ENCODE measurements at regions not wholly inside any gene's neighbourhood (a gene's known extent, or its start where the extent isn't known, plus 50 kb on each side); places are given as distances from the start of the nearest gene placed in this dataset.

DNA sequence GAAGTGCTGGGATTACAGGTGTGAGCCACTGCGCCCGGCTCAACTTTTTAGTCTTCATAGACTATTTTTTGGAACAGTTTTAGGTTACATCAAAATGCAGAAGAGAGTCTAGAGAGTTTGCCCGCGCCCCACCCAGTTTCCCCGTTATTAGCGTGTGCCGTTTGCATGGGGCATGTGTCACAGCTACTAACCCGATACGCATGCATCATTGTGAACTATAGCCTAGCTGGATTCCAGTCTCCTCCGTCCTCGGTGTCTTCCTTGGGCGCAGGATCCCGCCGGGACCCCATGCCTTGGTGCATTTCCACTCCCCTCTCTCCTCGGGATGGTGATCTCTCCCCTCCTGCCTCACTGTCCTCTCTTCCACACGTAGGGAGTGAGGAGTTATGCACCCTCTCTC lies 85.5 kb upstream of the ADRA2C start:
- no peak overlapping the region for H3K27ac ChIP-seq
- H3K36me3 ChIP-seq = no peaks in the 10 kb centered on the region
- H3K9me3 ChIP-seq = no peaks in the 10 kb centered on the region
- no peak overlapping the region for H3K4me3 ChIP-seq
- peaks cover 0 to 63% (median 23%) of the 10 kb centered on the region in 3 donors for H3K27me3 ChIP-seq
- TF ChIP-seq, protein P1, sequence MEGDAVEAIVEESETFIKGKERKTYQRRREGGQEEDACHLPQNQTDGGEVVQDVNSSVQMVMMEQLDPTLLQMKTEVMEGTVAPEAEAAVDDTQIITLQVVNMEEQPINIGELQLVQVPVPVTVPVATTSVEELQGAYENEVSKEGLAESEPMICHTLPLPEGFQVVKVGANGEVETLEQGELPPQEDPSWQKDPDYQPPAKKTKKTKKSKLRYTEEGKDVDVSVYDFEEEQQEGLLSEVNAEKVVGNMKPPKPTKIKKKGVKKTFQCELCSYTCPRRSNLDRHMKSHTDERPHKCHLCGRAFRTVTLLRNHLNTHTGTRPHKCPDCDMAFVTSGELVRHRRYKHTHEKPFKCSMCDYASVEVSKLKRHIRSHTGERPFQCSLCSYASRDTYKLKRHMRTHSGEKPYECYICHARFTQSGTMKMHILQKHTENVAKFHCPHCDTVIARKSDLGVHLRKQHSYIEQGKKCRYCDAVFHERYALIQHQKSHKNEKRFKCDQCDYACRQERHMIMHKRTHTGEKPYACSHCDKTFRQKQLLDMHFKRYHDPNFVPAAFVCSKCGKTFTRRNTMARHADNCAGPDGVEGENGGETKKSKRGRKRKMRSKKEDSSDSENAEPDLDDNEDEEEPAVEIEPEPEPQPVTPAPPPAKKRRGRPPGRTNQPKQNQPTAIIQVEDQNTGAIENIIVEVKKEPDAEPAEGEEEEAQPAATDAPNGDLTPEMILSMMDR (IDR thresholded peaks at IDR 0.05) = no peak
- TF ChIP-seq POLR2AphosphoS5 (IDR thresholded peaks at IDR 0.05) (no peak), EP300 (IDR thresholded peaks at IDR 0.05) (no peak), POLR2A (IDR thresholded peaks at IDR 0.05) (no peak)
- H3K4me1 ChIP-seq = no peaks in the 10 kb centered on the region
- intact Hi-C loops (cut with DNase I; ENCODE audit: low total_unique reads) = no loop called here
- DNase-seq = no peak
- 82 to 88% (median 85%) methylated on average over 16 of the region's 16 CpGs for WGBS, 5 donors

DNA sequence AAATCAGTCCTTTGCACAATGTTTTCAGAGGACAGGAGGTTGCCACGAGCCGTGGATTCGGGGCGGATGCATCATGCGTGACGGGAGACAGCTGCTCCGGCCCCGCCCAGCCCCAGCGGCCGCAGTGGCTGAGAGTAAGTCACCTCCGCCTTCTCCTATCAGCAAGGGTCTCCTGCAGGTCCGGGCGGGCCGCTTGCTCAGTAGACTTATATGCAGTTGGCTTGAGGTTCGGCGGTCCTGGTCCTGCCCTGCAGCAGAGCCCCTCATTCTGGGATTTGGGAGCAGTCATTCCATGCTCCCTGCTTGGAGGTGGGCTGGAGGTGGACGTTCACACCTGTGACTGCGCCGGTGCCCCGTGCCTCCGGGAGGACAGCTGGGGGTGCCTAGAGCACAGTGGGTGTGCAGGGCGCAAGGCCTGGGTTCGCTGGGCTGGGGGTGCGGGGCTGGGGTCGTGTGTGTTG lies 86.3 kb upstream of the ADRA2C start:
- WGBS, 5 donors = 43 to 64% (median 54%) methylated on average over 19 to 25 of the region's 25 CpGs
- DNase-seq = no peak

DNA sequence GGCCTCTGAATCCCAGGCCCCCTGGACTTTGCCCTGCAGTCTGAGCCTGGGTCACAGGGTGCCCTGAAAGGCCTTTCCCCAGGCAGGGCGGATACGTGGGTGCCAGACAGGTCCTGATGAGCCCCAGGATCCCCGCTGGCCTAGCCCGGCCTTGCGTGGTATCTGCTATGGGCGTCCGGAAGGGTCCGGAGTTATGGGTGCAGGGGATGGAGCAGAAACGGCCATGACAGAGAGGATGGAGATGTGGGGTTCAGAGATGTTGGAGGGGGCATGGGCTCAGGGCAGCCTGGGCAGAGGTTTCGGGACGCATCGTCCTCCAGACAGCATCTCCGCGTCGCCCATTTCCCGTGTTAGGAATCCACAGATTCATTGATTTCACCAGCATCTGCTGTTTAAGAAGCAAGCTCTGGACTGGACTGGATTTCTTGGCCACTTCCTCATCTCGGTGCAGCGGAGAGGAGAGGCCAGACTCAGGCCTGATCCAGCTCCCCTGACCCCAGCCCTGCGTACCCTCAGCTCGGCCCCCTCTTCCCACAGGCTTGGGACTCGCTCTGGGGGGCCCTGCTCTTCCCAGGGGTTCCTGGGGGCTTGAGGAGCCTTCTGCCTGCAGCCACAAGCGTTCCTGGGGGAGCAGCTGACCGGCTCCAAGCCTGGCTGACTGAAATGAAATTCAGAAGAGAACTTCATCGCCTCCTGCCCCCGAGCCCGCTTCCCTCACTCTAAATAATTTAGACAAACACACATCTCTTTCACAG lies 86.9 kb upstream of the ADRA2C start:
- Histone ChIP-seq H3K4me1 (no peaks in the 10 kb centered on the region), H3K9me3 (no peaks in the 10 kb centered on the region), H3K27me3 (peaks cover 0 to 61% (median 18%) of the 10 kb centered on the region in 3 donors), H3K36me3 (no peaks in the 10 kb centered on the region), H3K4me3 (no peak overlapping the region), H3K27ac (no peak overlapping the region)
- intact Hi-C loops (cut with DNase I; ENCODE audit: low total_unique reads) = no loop called here
- no peak for DNase-seq
- TF ChIP-seq EP300 (IDR thresholded peaks at IDR 0.05) (no peak), POLR2AphosphoS5 (IDR thresholded peaks at IDR 0.05) (no peak), POLR2A (IDR thresholded peaks at IDR 0.05) (no peak)
- TF ChIP-seq, protein P1 (IDR thresholded peaks at IDR 0.05) = no peak
- 71 to 79% (median 77%) methylated on average over 26 of the region's 26 CpGs for WGBS, 5 donors

More for the DNA sequence above, 86.3 kb upstream of the ADRA2C start:
- no peaks in the 10 kb centered on the region for H3K4me1 ChIP-seq
- intact Hi-C loops (cut with DNase I; ENCODE audit: low total_unique reads) = no loop called here
- H3K4me3 ChIP-seq = no peak overlapping the region
- H3K36me3 ChIP-seq = no peaks in the 10 kb centered on the region
- no peaks in the 10 kb centered on the region for H3K9me3 ChIP-seq
- H3K27me3 ChIP-seq = peaks cover 0 to 62% (median 20%) of the 10 kb centered on the region in 3 donors
- no peak overlapping the region for H3K27ac ChIP-seq
- TF ChIP-seq POLR2A (IDR thresholded peaks at IDR 0.05) (no peak), POLR2AphosphoS5 (IDR thresholded peaks at IDR 0.05) (no peak), EP300 (IDR thresholded peaks at IDR 0.05) (no peak)
- TF ChIP-seq, protein P1 (IDR thresholded peaks at IDR 0.05) = no peak

DNA sequence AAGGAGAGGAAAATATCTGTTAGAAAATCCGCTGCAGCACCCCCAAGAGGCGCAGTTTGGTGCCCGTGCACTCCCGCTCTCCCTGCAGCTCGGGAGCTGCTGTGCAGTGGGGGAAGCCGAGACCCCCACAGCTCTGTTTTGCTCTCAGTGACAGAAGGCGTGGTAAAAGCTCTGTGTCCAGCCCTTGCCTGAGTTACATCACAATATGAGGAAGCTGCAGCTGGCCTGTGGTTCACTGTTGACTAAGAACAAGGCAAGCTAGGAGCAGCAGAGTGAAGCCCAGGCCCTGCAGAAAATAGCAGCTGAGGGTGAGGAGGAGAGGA lies 88.5 kb upstream of the ADRA2C start:
- peaks cover 0 to 2% (median 0%) of the 10 kb centered on the region in 4 donors for H3K9me3 ChIP-seq
- H3K4me3 ChIP-seq = no peak overlapping the region
- WGBS, 5 donors = 39 to 60% (median 52%) methylated on average over 7 of the region's 7 CpGs
- DNase-seq = no peak
- no peaks in the 10 kb centered on the region for H3K36me3 ChIP-seq
- TF ChIP-seq POLR2AphosphoS5 (IDR thresholded peaks at IDR 0.05) (no peak), EP300 (IDR thresholded peaks at IDR 0.05) (no peak), POLR2A (IDR thresholded peaks at IDR 0.05) (no peak)
- TF ChIP-seq, protein P1 (IDR thresholded peaks at IDR 0.05) = no peak
- intact Hi-C loops (cut with DNase I; ENCODE audit: low total_unique reads) = no loop called here
- H3K27me3 ChIP-seq = peaks cover 0 to 65% (median 18%) of the 10 kb centered on the region in 3 donors
- H3K4me1 ChIP-seq = no peaks in the 10 kb centered on the region
- no peak overlapping the region for H3K27ac ChIP-seq

All from stomach (tissue), 8 donors.